GM18907 (cell line): ENCODE measurements at regions not wholly inside any gene's neighbourhood (a gene's known extent, or its start where the extent isn't known, plus 50 kb on each side); places are given as distances from the start of the nearest gene placed in this dataset.
"Not testable (repeated sequence)": the region's sequence is repeated elsewhere in the genome, so short reads cannot be mapped to it uniquely, and the experiment has no call there.

Experiments used
- ATAC-seq: cut with Tn5 transposase; IDR thresholded peaks from one replicate; pipeline ENCODE4 v1.9.1; 2021; ENCODE audit warnings: mild to moderate bottlenecking, moderate library complexity; ENCODE audit not compliant: unreplicated experiment

GRCh38 chr4:117014236-117014635, 71.1 kb downstream of the TRAM1L1 start:
- no peak for ATAC-seq

GRCh38 chr4:117010671-117011070, 74.7 kb downstream of the TRAM1L1 start:
- ATAC-seq = no peak

DNA sequence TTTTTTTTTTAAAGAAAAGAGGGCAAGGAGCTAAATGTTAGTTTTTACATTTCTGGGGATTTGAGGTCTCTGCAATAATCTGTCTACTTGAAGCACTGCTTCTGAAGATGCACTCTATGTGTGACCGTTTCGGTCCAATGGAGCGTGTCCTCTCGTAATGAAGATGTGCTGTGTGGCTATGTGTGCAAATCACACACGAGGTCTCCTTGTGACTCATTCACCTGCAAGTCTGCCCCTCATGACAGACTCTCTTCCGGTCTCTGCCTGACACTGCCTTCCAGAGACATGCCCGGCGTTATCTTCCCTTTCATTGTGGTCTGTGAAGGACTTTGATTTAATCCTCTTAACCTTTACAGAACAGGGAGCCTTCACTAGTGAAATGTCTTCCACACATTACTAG, 84.3 kb downstream of the TRAM1L1 start:
- peak; percentile 55 for ATAC-seq

GRCh38 chr4:116982656-116983055, 102.7 kb downstream of the TRAM1L1 start:
- ATAC-seq = no peak

- not testable (repeated sequence) for ATAC-seq
Observed at GRCh38 chr4:116980436-116980835, 104.9 kb downstream of the TRAM1L1 start.

DNA sequence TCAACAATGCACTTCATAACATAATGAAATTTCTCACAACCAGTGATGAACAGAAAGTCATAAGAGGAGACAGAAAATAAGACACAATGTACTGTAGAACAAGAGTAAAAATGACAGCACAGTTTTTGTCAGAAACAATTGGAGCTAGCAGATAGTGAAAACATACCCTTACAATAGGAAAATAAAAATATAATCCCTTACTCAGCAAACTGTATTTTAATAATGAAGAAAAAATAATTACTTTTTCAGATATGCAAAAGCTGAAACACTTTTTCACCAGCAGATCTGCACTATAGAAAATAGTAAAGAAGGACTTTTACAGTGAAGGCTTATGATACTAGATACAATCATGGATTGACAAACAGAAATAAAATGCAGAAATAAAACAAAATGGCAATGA, 126.3 kb downstream of the TRAM1L1 start:
- ATAC-seq = no peak

DNA sequence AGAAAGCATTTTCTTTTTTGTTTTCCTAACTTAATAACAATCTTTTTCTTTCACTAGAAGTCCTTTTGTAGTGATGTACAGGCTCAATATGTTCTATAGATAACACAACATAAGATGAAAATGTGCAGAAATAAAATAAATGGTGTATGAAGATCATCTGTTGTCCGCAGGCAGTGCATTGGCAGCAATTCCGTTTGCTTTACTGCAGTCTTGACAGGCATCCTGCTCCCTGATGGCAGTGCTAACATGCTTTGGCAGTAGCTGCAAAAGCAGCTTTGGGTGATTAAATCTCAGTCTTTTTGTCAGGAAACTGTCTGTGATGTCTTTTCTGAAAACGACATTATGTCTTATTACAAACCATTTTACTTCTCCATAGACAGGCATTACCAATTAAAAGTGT, 131.4 kb downstream of the TRAM1L1 start:
- no peak for ATAC-seq

DNA sequence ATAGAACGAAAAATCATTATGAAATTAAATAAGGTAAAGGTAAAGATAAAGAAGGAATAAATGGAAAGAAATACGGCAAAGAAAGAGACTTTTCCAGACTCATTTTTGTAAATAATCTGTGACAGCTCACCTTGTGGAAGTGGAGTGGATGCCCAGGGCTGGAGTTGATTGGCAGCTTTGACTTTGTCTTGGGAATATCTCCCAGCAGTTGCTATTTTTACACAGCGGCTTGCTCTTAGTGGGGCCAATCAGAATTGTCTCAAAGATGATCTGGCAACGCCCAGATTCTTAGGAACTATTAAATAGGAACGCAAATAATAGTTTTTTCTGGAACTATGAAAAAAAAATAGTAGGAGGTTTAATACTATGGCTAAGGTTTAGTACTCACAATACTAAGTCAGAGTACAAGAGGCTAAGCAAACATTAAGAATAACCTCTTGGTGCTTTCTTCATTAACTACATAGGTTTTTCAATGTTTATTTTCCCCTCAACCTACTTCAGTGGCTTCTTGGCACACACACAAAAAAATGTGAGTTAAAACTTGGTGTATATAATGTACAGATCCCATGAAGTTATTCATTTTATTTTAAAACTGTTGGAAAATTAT, 132.7 kb downstream of the TRAM1L1 start:
- no peak for ATAC-seq

DNA sequence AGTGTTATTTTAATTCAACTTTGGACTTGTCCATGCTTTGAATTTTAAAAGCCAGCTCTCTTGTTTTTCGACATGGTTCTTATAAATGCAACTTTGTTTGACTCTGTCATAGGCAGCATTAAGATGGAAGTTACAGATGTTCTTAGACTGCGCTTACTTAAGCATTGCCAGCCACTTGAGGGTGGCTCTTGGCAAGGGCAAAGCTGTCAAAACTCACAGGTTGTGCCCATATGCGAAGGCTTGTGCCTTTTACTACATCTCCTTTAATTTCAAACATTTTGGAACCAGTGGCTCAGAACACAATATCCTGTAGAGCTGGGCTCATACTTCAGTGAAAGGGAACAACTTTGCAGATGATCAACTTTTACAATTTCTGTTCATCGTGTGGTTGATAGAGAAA, 135.5 kb downstream of the TRAM1L1 start:
- ATAC-seq = no peak

DNA sequence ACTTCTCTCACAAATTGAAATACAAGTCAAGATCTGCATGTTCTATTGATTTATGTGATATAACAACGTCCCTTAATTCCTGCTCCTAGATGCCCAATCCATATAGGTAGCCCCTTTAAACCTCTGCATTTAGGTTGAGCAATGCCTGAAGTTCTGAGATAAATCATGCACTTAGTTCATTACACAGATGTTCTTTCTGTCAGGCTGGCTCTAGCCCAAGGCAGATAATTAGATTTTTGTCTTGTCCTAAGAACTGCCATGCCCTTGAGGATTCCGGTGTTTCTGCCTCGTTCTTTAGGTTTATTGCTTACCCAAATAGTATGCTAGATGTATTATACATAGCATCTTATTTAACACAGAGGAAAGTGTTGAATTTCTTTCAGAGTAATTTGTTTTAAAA, 143.1 kb downstream of the TRAM1L1 start:
- no peak for ATAC-seq

- ATAC-seq = no peak
Observed at GRCh38 chr4:116930329-116930728, 155.0 kb downstream of the TRAM1L1 start.

- ATAC-seq = no peak
Observed at GRCh38 chr4:116926631-116927295, 158.6 kb downstream of the TRAM1L1 start.

DNA sequence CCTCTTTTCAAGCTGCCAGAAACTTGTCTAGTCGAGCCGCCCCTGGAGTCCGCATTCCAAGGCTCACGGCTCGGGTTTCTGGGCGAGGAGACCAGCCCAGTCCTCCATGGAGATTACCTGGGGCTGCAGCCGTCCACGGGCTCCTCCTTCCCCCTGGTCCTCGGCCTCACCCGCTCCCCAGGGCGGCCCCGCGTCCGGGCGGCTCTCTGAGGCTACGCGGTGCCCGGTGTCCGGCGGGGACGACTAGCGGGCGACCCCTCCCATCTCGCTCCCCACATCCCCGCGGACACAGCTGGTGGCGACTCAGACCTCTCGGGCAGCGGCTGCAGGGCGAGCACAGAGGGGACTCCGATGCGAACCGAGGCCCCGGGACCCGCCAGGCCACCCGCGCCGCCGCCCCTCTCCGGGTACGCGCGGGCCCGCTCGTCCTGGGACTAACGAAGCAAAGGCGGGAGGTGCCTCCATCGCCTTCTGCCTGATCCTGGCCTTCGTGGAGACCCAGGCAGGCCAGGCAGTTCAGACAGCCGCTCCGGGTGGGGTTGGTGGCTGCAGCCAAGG, 159.4 kb downstream of the TRAM1L1 start:
- no peak for ATAC-seq

DNA sequence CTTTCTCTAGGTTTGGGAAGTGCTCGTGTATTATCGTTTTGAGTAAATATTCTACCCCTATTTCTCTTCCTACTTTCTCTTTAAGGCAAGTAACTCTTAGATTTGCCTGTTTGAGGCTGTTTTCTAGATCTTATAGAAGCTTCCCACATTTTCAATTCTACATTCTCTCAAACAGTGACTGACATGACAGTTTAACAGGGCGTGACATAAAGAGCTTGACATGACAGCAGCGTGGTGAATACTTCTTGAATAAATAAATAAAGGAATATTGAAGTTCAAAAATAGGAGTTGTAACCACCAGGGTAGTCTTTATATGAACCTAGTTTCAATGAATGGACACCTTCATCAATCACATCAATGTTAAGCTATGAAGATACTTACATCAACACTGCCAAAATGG, 162.0 kb downstream of the TRAM1L1 start:
- no peak for ATAC-seq

- ATAC-seq = no peak
Observed at GRCh38 chr4:116913451-116913850, 171.9 kb downstream of the TRAM1L1 start.

DNA sequence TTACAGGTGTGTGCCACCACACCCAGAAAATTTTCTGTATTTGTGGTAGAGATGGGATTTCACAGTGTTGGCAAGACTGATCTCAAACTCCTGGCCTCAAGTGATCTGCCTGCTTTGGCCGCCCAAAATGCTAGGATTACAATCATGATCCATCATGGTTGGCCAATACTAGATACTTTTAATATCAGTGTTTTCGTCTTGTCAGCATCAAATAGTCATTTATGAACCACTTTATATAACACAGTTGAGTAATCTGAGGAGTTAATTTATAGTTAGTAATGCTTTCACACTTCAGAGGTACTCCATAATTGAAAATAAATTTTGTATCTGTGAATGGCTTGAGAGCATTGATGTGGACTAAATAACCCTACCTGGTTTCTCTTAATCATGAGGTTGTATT, 178.6 kb downstream of the TRAM1L1 start:
- ATAC-seq = no peak

DNA sequence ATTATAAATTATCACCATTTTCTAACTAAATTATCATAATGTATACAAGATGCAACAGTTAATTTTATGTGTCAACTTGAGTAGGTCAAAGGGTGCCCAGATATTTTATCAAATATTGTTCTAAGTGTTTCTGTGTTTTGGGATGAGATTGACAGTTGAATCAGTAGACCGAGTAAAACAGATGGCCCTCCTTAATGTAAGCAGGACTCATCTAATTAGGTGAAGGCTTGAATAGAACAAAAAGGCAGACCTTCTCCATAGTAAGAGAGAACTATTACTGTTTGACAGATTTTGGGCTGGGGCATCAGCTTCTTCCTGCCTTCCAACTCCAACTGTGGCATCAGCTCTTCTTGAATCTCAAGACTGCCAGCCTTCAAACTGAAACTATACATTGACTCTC, 185.8 kb downstream of the TRAM1L1 start:
- no peak for ATAC-seq

DNA sequence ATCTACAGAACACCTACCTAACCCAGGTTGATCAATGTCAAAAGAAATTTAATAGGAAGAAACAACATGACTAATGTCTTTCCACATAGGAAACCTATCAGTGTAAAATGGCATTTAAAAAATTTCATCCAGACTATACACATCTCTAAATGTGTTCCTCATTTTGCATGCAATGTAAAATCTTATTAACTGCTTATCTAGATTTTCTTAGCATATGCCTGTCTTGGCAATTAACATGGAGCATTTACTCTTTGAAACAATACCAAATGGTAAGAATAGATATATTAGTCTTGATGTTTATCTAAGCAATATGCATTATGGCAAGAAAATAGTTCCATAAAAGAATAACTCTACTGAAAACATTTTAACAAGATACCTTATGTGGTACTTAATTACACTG, 199.8 kb downstream of the TRAM1L1 start:
- no peak for ATAC-seq

- no peak for ATAC-seq
Observed at GRCh38 chr4:116882503-116882902, 202.9 kb downstream of the TRAM1L1 start.

GRCh38 chr4:116881077-116881476, 204.3 kb downstream of the TRAM1L1 start:
- peak; percentile 96 for ATAC-seq

DNA sequence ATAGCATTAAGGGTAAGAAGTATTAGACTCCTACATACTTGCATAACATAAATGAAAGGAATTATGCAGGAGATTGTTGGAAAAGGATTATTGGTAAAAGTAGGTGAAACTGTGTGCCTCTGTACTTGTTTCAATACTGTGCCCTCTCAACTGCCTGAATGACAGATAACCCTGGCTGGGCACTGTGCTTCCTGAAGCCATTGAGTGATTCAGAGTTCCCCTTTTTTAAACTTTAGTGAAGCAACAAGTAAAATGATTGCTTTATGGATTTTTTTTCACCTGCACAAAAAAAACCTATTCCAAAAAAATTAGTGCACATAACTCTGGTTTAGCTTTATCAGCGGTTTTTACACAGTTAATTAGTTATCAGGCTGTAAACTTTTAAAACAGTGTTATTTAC, 204.8 kb downstream of the TRAM1L1 start:
- ATAC-seq = peak; percentile 86

DNA sequence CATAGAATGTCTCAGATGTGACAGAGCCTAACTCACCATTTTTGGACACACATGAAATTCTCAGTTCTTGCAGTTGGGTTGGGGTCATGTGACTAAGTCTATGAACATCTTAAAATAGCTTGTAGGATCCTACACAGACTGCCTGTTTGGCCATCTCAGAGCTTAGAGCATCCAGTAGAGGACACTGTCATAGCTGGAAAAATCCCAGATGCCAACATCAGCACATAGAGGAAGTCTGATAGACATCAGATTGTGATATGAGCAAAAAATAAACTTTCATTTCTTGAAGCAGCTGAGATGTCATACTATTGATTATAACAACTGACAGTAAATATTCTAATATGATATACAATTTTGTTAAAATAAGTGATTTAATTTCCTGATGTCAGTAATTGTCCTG, 207.1 kb downstream of the TRAM1L1 start:
- ATAC-seq = no peak

DNA sequence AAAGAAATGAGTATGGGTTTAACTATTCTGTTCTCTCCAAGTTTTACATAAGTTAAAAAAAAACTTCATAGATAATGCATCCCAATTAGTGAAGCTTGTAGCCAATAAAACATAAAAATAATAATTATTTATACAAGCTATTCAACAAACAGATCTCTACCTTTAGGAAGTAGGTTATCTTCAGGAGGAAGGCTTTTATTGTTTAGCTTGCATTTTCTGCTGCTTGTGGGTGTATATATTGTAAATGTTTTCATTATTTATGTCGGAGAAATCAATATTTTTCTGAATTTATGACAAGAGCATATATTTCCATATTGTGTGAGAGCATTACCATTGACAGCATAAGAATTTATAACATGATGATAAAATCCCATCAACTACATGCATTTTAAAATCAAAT, 208.3 kb downstream of the TRAM1L1 start:
- ATAC-seq = no peak
